Frontal cortex (tissue), 3 donors: ENCODE measurements at regions not wholly inside any gene's neighbourhood (a gene's known extent, or its start where the extent isn't known, plus 50 kb on each side); places are given as distances from the start of the nearest gene placed in this dataset.
"Not testable (repeated sequence)": the region's sequence is repeated elsewhere in the genome, so short reads cannot be mapped to it uniquely, and the experiment has no call there.

Experiments used
- DNase-seq, 2 donors: peaks; one replicate each; pipeline ENCODE4 v3.0.0; 2012; ENCODE audit warnings: low spot score in 2 of 2
- FAIRE-seq: peaks from 2 replicates; lab custom pipeline; 2012; peaks lifted over from hg19 to GRCh38; lab: Jason Lieb, UNC
- donor health status: control.
- donor health status: control.
- donor health status: control.

GRCh38 chr7:6882321-6882721 lies 56.2 kb upstream of the CCZ1B start:
- DNase-seq, result not testable (repeated sequence)

GRCh38 chr7:6883756-6884155 lies 57.7 kb upstream of the CCZ1B start:
- not testable (repeated sequence) for FAIRE-seq, DNase-seq

More at GRCh38 chr7:6882321-6882721, 56.2 kb upstream of the CCZ1B start:
- FAIRE-seq, result not testable (repeated sequence)

- no peak for DNase-seq
- FAIRE-seq, result no peak
Observed at GRCh38 chr7:6886198-6886597, 60.1 kb upstream of the CCZ1B start.

- not testable (repeated sequence) for FAIRE-seq, DNase-seq
Observed at GRCh38 chr7:6888267-6889045, 62.4 kb upstream of the CCZ1B start.

GRCh38 chr7:6889252-6889812 lies 63.3 kb upstream of the CCZ1B start:
- no peak for FAIRE-seq
- no peak for DNase-seq

GRCh38 chr7:6902097-6902518 lies 76.0 kb upstream of the CCZ1B start:
- not testable (repeated sequence) for FAIRE-seq

GRCh38 chr7:6903289-6903688 lies 77.2 kb upstream of the CCZ1B start:
- FAIRE-seq, DNase-seq: not testable (repeated sequence)

More at GRCh38 chr7:6902097-6902518, 76.0 kb upstream of the CCZ1B start:
- DNase-seq, result not testable (repeated sequence)

GRCh38 chr7:6903792-6904191 lies 77.7 kb upstream of the CCZ1B start:
- DNase-seq, FAIRE-seq: not testable (repeated sequence)

- FAIRE-seq, result no peak
Observed at GRCh38 chr7:6917258-6917657, 91.2 kb upstream of the CCZ1B start.

GRCh38 chr7:6919169-6919568 lies 93.1 kb upstream of the CCZ1B start:
- FAIRE-seq, DNase-seq: not testable (repeated sequence)

More at GRCh38 chr7:6917258-6917657, 91.2 kb upstream of the CCZ1B start:
- DNase-seq, result no peak

GRCh38 chr7:6924523-6924922 lies 98.4 kb upstream of the CCZ1B start:
- DNase-seq, FAIRE-seq: not testable (repeated sequence)

- DNase-seq, FAIRE-seq: not testable (repeated sequence)
Observed at GRCh38 chr7:6926193-6927174, 100.4 kb upstream of the CCZ1B start.

GRCh38 chr7:6927643-6928042 lies 101.6 kb upstream of the CCZ1B start:
- FAIRE-seq, result not testable (repeated sequence)

GRCh38 chr7:6929588-6929987 lies 103.5 kb upstream of the CCZ1B start:
- FAIRE-seq, DNase-seq: not testable (repeated sequence)

More at GRCh38 chr7:6927643-6928042, 101.6 kb upstream of the CCZ1B start:
- not testable (repeated sequence) for DNase-seq

- not testable (repeated sequence) for DNase-seq, FAIRE-seq
Observed at GRCh38 chr7:6930081-6930635, 104.1 kb upstream of the CCZ1B start.

GRCh38 chr7:6930787-6931186 lies 104.7 kb upstream of the CCZ1B start:
- not testable (repeated sequence) for DNase-seq, FAIRE-seq

GRCh38 chr7:6931456-6931855 lies 105.4 kb upstream of the CCZ1B start:
- DNase-seq, FAIRE-seq: not testable (repeated sequence)

- DNase-seq, FAIRE-seq: not testable (repeated sequence)
Observed at GRCh38 chr7:6933954-6934632, 108.0 kb upstream of the CCZ1B start.

GRCh38 chr7:6934981-6935380 lies 108.9 kb upstream of the CCZ1B start:
- DNase-seq (no peak), FAIRE-seq (no peak)
